HG03095 (cell line): ENCODE measurements at regions not wholly inside any gene's neighbourhood (a gene's known extent, or its start where the extent isn't known, plus 50 kb on each side); places are given as distances from the start of the nearest gene placed in this dataset.
"Not testable (repeated sequence)": the region's sequence is repeated elsewhere in the genome, so short reads cannot be mapped to it uniquely, and the experiment has no call there.

Experiments used
- ATAC-seq: cut with Tn5 transposase; IDR thresholded peaks from one replicate; pipeline ENCODE4 v1.9.1; 2021; ENCODE audit warnings: moderate library complexity; ENCODE audit not compliant: unreplicated experiment

GRCh38 chr20:47406849-47407682 is 50.6 kb upstream of the ZMYND8 start:
- ATAC-seq, result no peak

GRCh38 chr20:47411161-47411560 is 54.7 kb upstream of the ZMYND8 start:
- no peak for ATAC-seq

- no peak for ATAC-seq
Observed at GRCh38 chr20:47412083-47412482, 55.6 kb upstream of the ZMYND8 start.

GRCh38 chr20:47413189-47413588 is 56.7 kb upstream of the ZMYND8 start:
- ATAC-seq, result no peak

- no peak for ATAC-seq
Observed at GRCh38 chr20:47417245-47418068, 61.0 kb upstream of the ZMYND8 start.

- no peak for ATAC-seq
Observed at GRCh38 chr20:47418069-47418757, 61.7 kb upstream of the ZMYND8 start.

- no peak for ATAC-seq
Observed at GRCh38 chr20:47419953-47420514, 63.5 kb upstream of the ZMYND8 start.

GRCh38 chr20:47421076-47421475 is 64.6 kb upstream of the ZMYND8 start:
- no peak for ATAC-seq

- no peak for ATAC-seq
Observed at GRCh38 chr20:47423586-47423985, 67.1 kb upstream of the ZMYND8 start.

GRCh38 chr20:47427067-47427466 is 70.6 kb upstream of the ZMYND8 start:
- no peak for ATAC-seq

- no peak for ATAC-seq
Observed at GRCh38 chr20:47427746-47428145, 71.2 kb upstream of the ZMYND8 start.

GRCh38 chr20:47428164-47428563 is 71.7 kb upstream of the ZMYND8 start:
- ATAC-seq, result no peak

- ATAC-seq, result no peak
Observed at GRCh38 chr20:47428851-47429336, 72.4 kb upstream of the ZMYND8 start.

GRCh38 chr20:47429409-47429808 is 72.3 kb upstream of the NCOA3 start:
- ATAC-seq, result no peak

GRCh38 chr20:47430862-47431588 is 70.7 kb upstream of the NCOA3 start:
- ATAC-seq, result no peak

- ATAC-seq, result no peak
Observed at GRCh38 chr20:47432834-47433210, 68.9 kb upstream of the NCOA3 start.

GRCh38 chr20:47434128-47434779 is 67.4 kb upstream of the NCOA3 start:
- not testable (repeated sequence) for ATAC-seq

- peak; percentile 49 for ATAC-seq
Observed at GRCh38 chr20:47438464-47439381, 63.0 kb upstream of the NCOA3 start.
